HCT116 (cell line): ENCODE measurements at regions not wholly inside any gene's neighbourhood (a gene's known extent, or its start where the extent isn't known, plus 50 kb on each side); places are given as distances from the start of the nearest gene placed in this dataset.

Experiments
- ATAC-seq: fragments of 200-7000 bp; cut with Tn5 transposase; 2 replicates; pipeline ENCODE4 v1.9.1; 2020; ENCODE audit warnings: mild to moderate bottlenecking, moderate library complexity
- BruUV-seq: library from RNA; stranded (reverse); fragments of 400-500 nt; replicated peaks from 2 replicates; lab custom pipeline; 2021; lab: Mats Ljungman, UMichigan
- CTCF ChIA-PET: fragments of 300-600 bp; sonication (Branson Sonifier 250); formaldehyde crosslinking; loops from one replicate; lab custom pipeline; 2021; ENCODE audit warnings: antibody characterized with exemption; lab: Charles Lee
- POLR2A ChIA-PET: fragments of 300-600, 350-600 bp; sonication (Branson Sonifier 250); formaldehyde crosslinking; loops from one replicate; lab custom pipeline; 2021; ENCODE audit warnings: antibody characterized with exemption; lab: Charles Lee
- RAD21 ChIA-PET, 2 experiments: fragments of 300-600 bp; sonication (Branson Sonifier 250); formaldehyde crosslinking; loops; one replicate each; lab custom pipeline; 2023; ENCODE audit warnings: low total read pairs in 2 of 2; ENCODE audit not compliant: uncharacterized antibody in 2 of 2, unreplicated experiment in 2 of 2, low non-redundant PET in 1 of 2; lab: Charles Lee
- DNase-seq: peaks from one replicate; pipeline ENCODE4 v3.0.0-alpha.2; 2010; ENCODE audit warnings: low read depth, low spot score
- H2AFZ ChIP-seq: fragments of 200-600 bp; shearing (Covaris generic), sonication (generic); 2 replicates; pipeline ENCODE4 v1.6.1; 2017; ENCODE audit warnings: low read depth, mixed run types, mixed read lengths, antibody characterized with exemption, low read length; ENCODE audit not compliant: poor library complexity, severe bottlenecking
- H3K27ac ChIP-seq: 2 replicates; pipeline ENCODE4 v1.5.1; 2012; ENCODE audit warnings: low read depth, low read length
- H3K27me3 ChIP-seq: fragments of 200-600 bp; sonication (generic); 2 replicates; pipeline ENCODE4 v1.6.1; 2016; ENCODE audit warnings: mixed run types, low read length, mixed read lengths; ENCODE audit not compliant: insufficient read depth
- H3K36me3 ChIP-seq, 2 experiments: fragments of 200-500 bp in 1 of 2; fragments of 200-600 bp in 1 of 2; sonication (Bioruptor generic) in 1 of 2; sonication (generic) in 1 of 2; 2 replicates each; pipeline versions ENCODE4 v1.5.1 to v1.6.1; 2014 to 2016; ENCODE audit warnings: low read length in 2 of 2, inconsistent platforms in 1 of 2, mixed read lengths in 1 of 2, mixed run types in 1 of 2; ENCODE audit not compliant: insufficient read depth in 2 of 2, control insufficient read depth in 1 of 2
- H3K4me1 ChIP-seq, 2 experiments: fragments of 200-600 bp in 1 of 2; sonication (generic) in 1 of 2; 2 replicates each; pipeline versions ENCODE4 v1.5.1 to v1.6.1; 2012 to 2017; ENCODE audit warnings: low read length in 2 of 2, inconsistent platforms in 1 of 2, mild to moderate bottlenecking in 1 of 2, mixed read lengths in 1 of 2, mixed run types in 1 of 2, moderate library complexity in 1 of 2; ENCODE audit not compliant: insufficient read depth in 2 of 2, control insufficient read depth in 1 of 2
- H3K4me2 ChIP-seq: fragments of 200-600 bp; sonication (generic); 2 replicates; pipeline ENCODE4 v1.6.1; 2017; ENCODE audit warnings: mixed run types, low read length, mixed read lengths
- H3K4me3 ChIP-seq, 2 experiments: fragments of 200-600 bp in 1 of 2; sonication (generic) in 1 of 2; replicated peaks in 1 of 2; 2 replicates each; pipeline ENCODE4 v1.5.1; 2011 to 2016; ENCODE audit warnings: low read length in 2 of 2, control low read depth in 1 of 2, low read depth in 1 of 2, mild to moderate bottlenecking in 1 of 2, mixed read lengths in 1 of 2, mixed run types in 1 of 2
- H3K79me2 ChIP-seq: fragments of 200-600 bp; sonication (generic); 2 replicates; pipeline ENCODE4 v1.6.1; 2017; ENCODE audit warnings: mild to moderate bottlenecking, mixed run types, low read length, moderate library complexity, mixed read lengths; ENCODE audit not compliant: insufficient read depth
- H3K9ac ChIP-seq: fragments of 200-600 bp; sonication (generic); 2 replicates; pipeline ENCODE4 v1.6.1; 2016; ENCODE audit warnings: low read length, mixed read lengths
- H3K9me2 ChIP-seq: fragments of 200-600 bp; sonication (generic), shearing (Covaris generic); 2 replicates; pipeline ENCODE4 v1.6.1; 2017; ENCODE audit warnings: mixed run types, mild to moderate bottlenecking, moderate library complexity; ENCODE audit not compliant: insufficient read depth
- H3K9me3 ChIP-seq, 2 experiments: fragments of 200-500 bp in 1 of 2; fragments of 200-600 bp in 1 of 2; sonication (Bioruptor generic) in 1 of 2; sonication (generic) in 1 of 2; 2 replicates each; pipeline ENCODE4 v1.6.1; 2014 to 2017; ENCODE audit warnings: low read length in 2 of 2, mixed read lengths in 2 of 2, inconsistent platforms in 1 of 2, low read depth in 1 of 2, mild to moderate bottlenecking in 1 of 2, mixed run types in 1 of 2, moderate library complexity in 1 of 2; ENCODE audit not compliant: control insufficient read depth in 1 of 2, insufficient read depth in 1 of 2
- H4K20me1 ChIP-seq: fragments of 200-600 bp; sonication (generic), shearing (Covaris generic); 2 replicates; pipeline ENCODE4 v1.6.1; 2017; ENCODE audit warnings: mixed run types, mild to moderate bottlenecking, moderate library complexity; ENCODE audit not compliant: insufficient read depth
- CBX3 ChIP-seq: IDR thresholded peaks from 2 replicates; pipeline ENCODE4 v1.6.1; 2012; ENCODE audit warnings: low read depth
- CEBPB ChIP-seq: IDR thresholded peaks from 2 replicates; pipeline ENCODE4 v1.6.1; 2012; ENCODE audit warnings: low read depth
- EGR1 ChIP-seq: IDR thresholded peaks from 2 replicates; pipeline ENCODE4 v1.6.1; 2012; ENCODE audit warnings: low read depth
- ELF1 ChIP-seq: IDR thresholded peaks from 2 replicates; pipeline ENCODE4 v1.6.1; 2012; ENCODE audit warnings: low read depth, borderline replicate concordance
- EZH2phosphoT487 ChIP-seq: fragments of 200-600 bp; IDR thresholded peaks from 2 replicates; pipeline ENCODE4 v1.6.1; 2018; ENCODE audit warnings: antibody characterized with exemption, borderline replicate concordance
- JUND ChIP-seq: IDR thresholded peaks from 2 replicates; pipeline ENCODE4 v1.6.1; 2012
- POLR2AphosphoS5 ChIP-seq: IDR thresholded peaks from 2 replicates; pipeline ENCODE4 v1.6.1; 2011; ENCODE audit warnings: mild to moderate bottlenecking, low read depth, low read length, moderate library complexity
- RAD21 ChIP-seq: IDR thresholded peaks from 2 replicates; pipeline ENCODE4 v1.6.1; 2012; ENCODE audit warnings: low read depth, mild to moderate bottlenecking
- SIN3A ChIP-seq: IDR thresholded peaks from 2 replicates; pipeline ENCODE4 v1.6.1; 2012; ENCODE audit warnings: low read depth
- SP1 ChIP-seq: IDR thresholded peaks from 2 replicates; pipeline ENCODE4 v1.6.1; 2012; ENCODE audit warnings: low read depth
- SRF ChIP-seq: IDR thresholded peaks from 2 replicates; pipeline ENCODE4 v1.6.1; 2012; ENCODE audit warnings: low read depth
- TCF7L2 ChIP-seq: IDR thresholded peaks from 2 replicates; pipeline ENCODE4 v1.7.0; 2011; ENCODE audit warnings: borderline replicate concordance, inconsistent platforms; ENCODE audit not compliant: insufficient read depth, insufficient read length; ENCODE audit errors: extremely low read depth
- YY1 ChIP-seq: IDR thresholded peaks from 2 replicates; pipeline ENCODE4 v1.6.1; 2011; ENCODE audit warnings: low read length, low read depth, moderate library complexity, mild to moderate bottlenecking; ENCODE audit not compliant: insufficient replicate concordance; ENCODE audit errors: extremely low read depth
- ZFX ChIP-seq: fragments of 450-650 bp; IDR thresholded peaks from 2 replicates; pipeline ENCODE4 v1.6.1; 2017
- ZNF274 ChIP-seq: fragments of 200-500 bp; sonication (Bioruptor generic); IDR thresholded peaks from 2 replicates; pipeline ENCODE4 v1.6.1; 2014; ENCODE audit warnings: mild to moderate bottlenecking, low read depth, low read length, inconsistent platforms
- intact Hi-C: fragments of 100-400 bp; cut with micrococcal nuclease; formaldehyde crosslinking; loops from 2 replicates; pipeline ENCODE4 v1.10.0; 2022
- TF ChIP-seq, protein P1 (sequence below), 3 experiments: fragments of 200-600 bp in 1 of 3; sonication (generic) in 1 of 3; IDR thresholded peaks in 2 of 3; conservative IDR thresholded peaks in 1 of 3; 2 replicates each; pipeline ENCODE4 v1.5.1; 2012 to 2017; ENCODE audit warnings: low read depth in 2 of 3, low read length in 2 of 3, antibody characterized with exemption in 1 of 3, borderline replicate concordance in 1 of 3, control low read depth in 1 of 3, mild to moderate bottlenecking in 1 of 3, mixed read lengths in 1 of 3, mixed run types in 1 of 3, moderate library complexity in 1 of 3; ENCODE audit not compliant: insufficient read depth in 1 of 3
- TF ChIP-seq, protein P2 (sequence below): IDR thresholded peaks from 2 replicates; pipeline ENCODE4 v1.6.1; 2011; ENCODE audit warnings: mild to moderate bottlenecking, low read length, moderate library complexity; ENCODE audit not compliant: insufficient replicate concordance; ENCODE audit errors: extremely low read depth
- TF ChIP-seq, protein P3 (sequence below): IDR thresholded peaks from 2 replicates; pipeline ENCODE4 v1.6.1; 2012; ENCODE audit warnings: low read depth

DNA sequence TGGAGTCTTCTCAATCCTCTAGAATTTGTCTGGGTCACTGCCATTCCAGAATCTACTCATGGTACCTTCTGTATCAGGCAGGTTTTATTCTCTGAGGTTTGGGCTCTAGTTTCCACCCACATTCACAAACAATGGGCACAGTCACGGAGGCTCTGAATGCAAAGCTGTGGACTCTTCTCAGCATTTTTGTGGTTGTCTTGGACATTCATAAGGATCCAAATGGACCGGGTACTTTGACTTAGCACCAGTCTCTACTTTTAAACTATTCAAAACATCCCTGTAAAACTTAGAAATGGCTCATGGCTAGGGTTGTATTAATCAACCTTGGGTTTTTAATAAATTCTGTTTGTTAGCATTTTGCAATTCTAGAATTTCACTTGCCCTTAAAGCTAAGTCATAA is 277.9 kb upstream of the THBS1 start:
- Histone ChIP-seq H3K36me3 (no peaks in the 10 kb centered on the region), H3K27ac (no peak overlapping the region), H4K20me1 (no peaks in the 10 kb centered on the region), H3K27me3 (no peaks in the 10 kb centered on the region), H3K4me2 (no peak overlapping the region)
- POLR2A ChIA-PET, result no interaction called here
- no peak for ATAC-seq
- TF ChIP-seq POLR2AphosphoS5, result no peak
- no peak for TF ChIP-seq SRF
- no peak for TF ChIP-seq JUND
- TF ChIP-seq EGR1, result no peak
- no peak for TF ChIP-seq TCF7L2
- TF ChIP-seq CEBPB, result no peak
- TF ChIP-seq ZFX, result no peak
- no peak for TF ChIP-seq ZNF274
- no peak for TF ChIP-seq ELF1
- TF ChIP-seq, protein P1, sequence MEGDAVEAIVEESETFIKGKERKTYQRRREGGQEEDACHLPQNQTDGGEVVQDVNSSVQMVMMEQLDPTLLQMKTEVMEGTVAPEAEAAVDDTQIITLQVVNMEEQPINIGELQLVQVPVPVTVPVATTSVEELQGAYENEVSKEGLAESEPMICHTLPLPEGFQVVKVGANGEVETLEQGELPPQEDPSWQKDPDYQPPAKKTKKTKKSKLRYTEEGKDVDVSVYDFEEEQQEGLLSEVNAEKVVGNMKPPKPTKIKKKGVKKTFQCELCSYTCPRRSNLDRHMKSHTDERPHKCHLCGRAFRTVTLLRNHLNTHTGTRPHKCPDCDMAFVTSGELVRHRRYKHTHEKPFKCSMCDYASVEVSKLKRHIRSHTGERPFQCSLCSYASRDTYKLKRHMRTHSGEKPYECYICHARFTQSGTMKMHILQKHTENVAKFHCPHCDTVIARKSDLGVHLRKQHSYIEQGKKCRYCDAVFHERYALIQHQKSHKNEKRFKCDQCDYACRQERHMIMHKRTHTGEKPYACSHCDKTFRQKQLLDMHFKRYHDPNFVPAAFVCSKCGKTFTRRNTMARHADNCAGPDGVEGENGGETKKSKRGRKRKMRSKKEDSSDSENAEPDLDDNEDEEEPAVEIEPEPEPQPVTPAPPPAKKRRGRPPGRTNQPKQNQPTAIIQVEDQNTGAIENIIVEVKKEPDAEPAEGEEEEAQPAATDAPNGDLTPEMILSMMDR (IDR thresholded peaks at IDR 0.05 in 2 of 3, conservative IDR thresholded peaks at IDR 0.05 in 1 of 3; ENCODE audit: borderline replicate concordance in 1 of 3, insufficient read depth in 1 of 3, low read depth in 2 of 3, low read length in 2 of 3), result no peak
- TF ChIP-seq YY1, result no peak
- no peak for TF ChIP-seq EZH2phosphoT487
- TF ChIP-seq, protein P2, sequence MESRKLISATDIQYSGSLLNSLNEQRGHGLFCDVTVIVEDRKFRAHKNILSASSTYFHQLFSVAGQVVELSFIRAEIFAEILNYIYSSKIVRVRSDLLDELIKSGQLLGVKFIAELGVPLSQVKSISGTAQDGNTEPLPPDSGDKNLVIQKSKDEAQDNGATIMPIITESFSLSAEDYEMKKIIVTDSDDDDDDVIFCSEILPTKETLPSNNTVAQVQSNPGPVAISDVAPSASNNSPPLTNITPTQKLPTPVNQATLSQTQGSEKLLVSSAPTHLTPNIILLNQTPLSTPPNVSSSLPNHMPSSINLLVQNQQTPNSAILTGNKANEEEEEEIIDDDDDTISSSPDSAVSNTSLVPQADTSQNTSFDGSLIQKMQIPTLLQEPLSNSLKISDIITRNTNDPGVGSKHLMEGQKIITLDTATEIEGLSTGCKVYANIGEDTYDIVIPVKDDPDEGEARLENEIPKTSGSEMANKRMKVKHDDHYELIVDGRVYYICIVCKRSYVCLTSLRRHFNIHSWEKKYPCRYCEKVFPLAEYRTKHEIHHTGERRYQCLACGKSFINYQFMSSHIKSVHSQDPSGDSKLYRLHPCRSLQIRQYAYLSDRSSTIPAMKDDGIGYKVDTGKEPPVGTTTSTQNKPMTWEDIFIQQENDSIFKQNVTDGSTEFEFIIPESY, result no peak
- TF ChIP-seq CBX3, result no peak
- no peak for TF ChIP-seq RAD21
- TF ChIP-seq, protein P3, sequence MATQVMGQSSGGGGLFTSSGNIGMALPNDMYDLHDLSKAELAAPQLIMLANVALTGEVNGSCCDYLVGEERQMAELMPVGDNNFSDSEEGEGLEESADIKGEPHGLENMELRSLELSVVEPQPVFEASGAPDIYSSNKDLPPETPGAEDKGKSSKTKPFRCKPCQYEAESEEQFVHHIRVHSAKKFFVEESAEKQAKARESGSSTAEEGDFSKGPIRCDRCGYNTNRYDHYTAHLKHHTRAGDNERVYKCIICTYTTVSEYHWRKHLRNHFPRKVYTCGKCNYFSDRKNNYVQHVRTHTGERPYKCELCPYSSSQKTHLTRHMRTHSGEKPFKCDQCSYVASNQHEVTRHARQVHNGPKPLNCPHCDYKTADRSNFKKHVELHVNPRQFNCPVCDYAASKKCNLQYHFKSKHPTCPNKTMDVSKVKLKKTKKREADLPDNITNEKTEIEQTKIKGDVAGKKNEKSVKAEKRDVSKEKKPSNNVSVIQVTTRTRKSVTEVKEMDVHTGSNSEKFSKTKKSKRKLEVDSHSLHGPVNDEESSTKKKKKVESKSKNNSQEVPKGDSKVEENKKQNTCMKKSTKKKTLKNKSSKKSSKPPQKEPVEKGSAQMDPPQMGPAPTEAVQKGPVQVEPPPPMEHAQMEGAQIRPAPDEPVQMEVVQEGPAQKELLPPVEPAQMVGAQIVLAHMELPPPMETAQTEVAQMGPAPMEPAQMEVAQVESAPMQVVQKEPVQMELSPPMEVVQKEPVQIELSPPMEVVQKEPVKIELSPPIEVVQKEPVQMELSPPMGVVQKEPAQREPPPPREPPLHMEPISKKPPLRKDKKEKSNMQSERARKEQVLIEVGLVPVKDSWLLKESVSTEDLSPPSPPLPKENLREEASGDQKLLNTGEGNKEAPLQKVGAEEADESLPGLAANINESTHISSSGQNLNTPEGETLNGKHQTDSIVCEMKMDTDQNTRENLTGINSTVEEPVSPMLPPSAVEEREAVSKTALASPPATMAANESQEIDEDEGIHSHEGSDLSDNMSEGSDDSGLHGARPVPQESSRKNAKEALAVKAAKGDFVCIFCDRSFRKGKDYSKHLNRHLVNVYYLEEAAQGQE, result no peak
- no peak for TF ChIP-seq SIN3A
- no peak for TF ChIP-seq SP1
- TF ChIP-seq, all 23 proteins: peak for 0
- intact Hi-C loops, result no loop called here
- Histone ChIP-seq H3K4me3 (no peak overlapping the region), H3K9me2 (no peaks in the 10 kb centered on the region), H2AFZ (no peak overlapping the region), H3K79me2 (no peaks in the 10 kb centered on the region), H3K4me1 (peaks cover 9% of the 10 kb centered on the region in 2 experiments), H3K9ac (no peak overlapping the region), H3K9me3 (no peaks in the 10 kb centered on the region)
- no peak for DNase-seq
- no TSS peak for BruUV-seq
- RAD21 ChIA-PET, result no interaction called here
- CTCF ChIA-PET, result no interaction called here
